K562 (cell line): ENCODE measurements at regions not wholly inside any gene's neighbourhood (a gene's known extent, or its start where the extent isn't known, plus 50 kb on each side); places are given as distances from the start of the nearest gene placed in this dataset.

Experiments
- BCL6 ChIP-seq: fragments of 250-450 bp; sonication (Bioruptor Pico); IDR thresholded peaks from 2 replicates; pipeline ENCODE4 v1.4.0; 2020
- BDP1 ChIP-seq: IDR thresholded peaks from 3 replicates; pipeline ENCODE4 v1.6.1; 2011; ENCODE audit not compliant: insufficient read length, insufficient read depth
- CXXC5 ChIP-seq: fragments of 250-450 bp; sonication (Bioruptor Pico); IDR thresholded peaks from 2 replicates; pipeline ENCODE4 v1.8.0; 2022; ENCODE audit warnings: inconsistent platforms, mild to moderate bottlenecking, moderate library complexity
- ELF1 ChIP-seq: fragments of 200-800 bp; sonication (Bioruptor generic); IDR thresholded peaks from 2 replicates; pipeline ENCODE4 v1.6.1; 2016; ENCODE audit warnings: missing genetic modification characterization, missing compliant biosample characterization
- EP400 ChIP-seq: fragments of 450-650 bp; IDR thresholded peaks from 2 replicates; pipeline ENCODE4 v1.6.1; 2017; ENCODE audit warnings: antibody characterized with exemption, mild to moderate bottlenecking, moderate library complexity
- KAT8 ChIP-seq: fragments of 450-650 bp; IDR thresholded peaks from 2 replicates; pipeline ENCODE4 v1.6.1; 2016; ENCODE audit warnings: low read depth, mild to moderate bottlenecking
- MYC ChIP-seq, 2 experiments: fragments of 250-450 bp in 1 of 2; sonication (Bioruptor Pico) in 1 of 2; IDR thresholded peaks; 2 replicates each; pipeline versions ENCODE4 v1.5.1 to v1.6.1; 2012 to 2021; ENCODE audit warnings: low read depth in 2 of 2, borderline replicate concordance in 1 of 2, improper control_type of control experiment in 1 of 2, low read length in 1 of 2, mild to moderate bottlenecking in 1 of 2, moderate library complexity in 1 of 2
- RCOR1 ChIP-seq, 2 experiments: IDR thresholded peaks; 2 replicates each; pipeline ENCODE4 v1.6.1; 2012; ENCODE audit warnings: low read depth in 2 of 2, low read length in 2 of 2, borderline replicate concordance in 1 of 2, improper control_type of control experiment in 1 of 2
- SIN3A ChIP-seq, 2 experiments: fragments of 150-350 bp in 1 of 2; IDR thresholded peaks; 2 replicates each; pipeline ENCODE4 v1.6.1; 2011 to 2016; ENCODE audit warnings: borderline replicate concordance in 2 of 2, low read depth in 2 of 2, low read length in 2 of 2, mild to moderate bottlenecking in 2 of 2, moderate library complexity in 2 of 2; ENCODE audit not compliant: control insufficient read depth in 1 of 2
- SIX5 ChIP-seq, 2 experiments: IDR thresholded peaks; 2 replicates each; pipeline ENCODE4 v1.6.1; 2011; ENCODE audit warnings: low read length in 2 of 2, borderline replicate concordance in 1 of 2, low read depth in 1 of 2, mild to moderate bottlenecking in 1 of 2, moderate library complexity in 1 of 2; ENCODE audit not compliant: insufficient read depth in 1 of 2
- SMARCA4 ChIP-seq: fragments of 450-650 bp; IDR thresholded peaks from 2 replicates; pipeline ENCODE4 v1.6.1; 2016
- SMARCA5 ChIP-seq: fragments of 450-650 bp; IDR thresholded peaks from 2 replicates; pipeline ENCODE4 v1.6.1; 2016
- SRSF3 ChIP-seq: fragments of 200-400 bp; formaldehyde crosslinking; IDR thresholded peaks from 2 replicates; pipeline ENCODE4 v1.6.1; 2016; ENCODE audit warnings: mild to moderate bottlenecking, low read length, moderate library complexity; ENCODE audit not compliant: insufficient read depth
- ZNF146 ChIP-seq: IDR thresholded peaks from one replicate; pipeline ENCODE4 v1.6.1; 2018; ENCODE audit warnings: missing compliant biosample characterization; ENCODE audit not compliant: unreplicated experiment
- ZNF24 ChIP-seq: fragments of 450-650 bp; IDR thresholded peaks from 2 replicates; pipeline ENCODE4 v1.6.1; 2016
- TF ChIP-seq, protein P1 (sequence below): fragments of 250-450 bp; sonication (Bioruptor Pico); IDR thresholded peaks from 2 replicates; pipeline ENCODE4 v1.6.1; 2021; ENCODE audit warnings: mild to moderate bottlenecking

DNA sequence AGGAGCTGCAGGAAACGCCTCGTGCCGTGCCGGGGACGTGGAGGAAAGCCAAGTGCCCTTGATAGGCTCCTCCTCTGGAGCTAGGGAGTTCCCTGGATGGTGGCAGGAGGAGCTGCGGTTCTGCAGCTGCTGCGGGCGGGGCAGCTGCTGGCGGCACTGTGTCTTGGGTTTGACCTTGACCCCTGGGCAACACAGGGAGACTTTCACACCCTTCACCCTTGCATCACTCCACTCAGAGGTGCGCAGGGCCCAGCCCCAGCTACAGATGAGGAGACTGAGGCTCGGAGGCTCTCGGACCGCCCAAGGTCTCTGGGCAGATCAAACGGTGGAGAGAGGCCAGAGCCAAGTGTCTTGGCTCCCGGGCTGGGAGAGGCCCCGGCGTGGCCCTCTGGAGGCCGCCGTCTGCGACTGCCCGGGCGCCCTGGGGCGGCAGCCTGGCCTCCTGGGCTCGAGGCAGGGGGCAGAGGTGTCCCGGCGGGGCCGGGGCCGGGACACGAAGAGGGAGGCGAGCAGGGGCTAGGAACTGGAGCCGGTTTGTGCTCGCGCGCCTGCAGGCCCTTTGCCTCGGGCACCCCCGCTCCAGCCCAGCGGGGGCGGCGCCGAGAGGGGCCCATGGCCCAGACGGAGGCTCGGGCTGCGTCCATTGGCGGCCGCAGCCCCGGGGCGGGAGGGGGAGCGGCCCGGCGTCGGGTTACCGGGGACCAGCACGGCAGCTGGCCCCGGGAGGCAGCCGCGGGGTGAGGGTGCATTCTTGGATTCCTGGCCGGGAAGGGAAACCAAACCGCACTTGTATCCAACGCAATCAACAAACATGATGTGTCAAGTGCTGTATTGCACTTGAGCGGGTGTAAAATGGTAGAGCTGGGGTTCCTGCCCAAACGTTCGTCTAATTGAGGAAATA is 129.6 kb upstream of the SLC1A4 start (continued):
- TF ChIP-seq SIX5 (IDR thresholded peaks at IDR 0.05; ENCODE audit: borderline replicate concordance in 1 of 2, insufficient read depth in 1 of 2, low read depth in 1 of 2, low read length in 2 of 2) (no peak), KAT8 (no peak), BDP1 (no peak), RCOR1 (IDR thresholded peaks at IDR 0.05; ENCODE audit: borderline replicate concordance in 1 of 2, low read depth in 2 of 2, low read length in 2 of 2) (peak in 1 of 2 experiments; percentile 23; a peak in 1 of 4 replicates), SMARCA5 (no peak), CXXC5 (CRISPR knock-in tag) (peak; percentile 59), ZNF146 (CRISPR knock-in tag) (no peak), ZNF24 (no peak), MYC (IDR thresholded peaks at IDR 0.05; ENCODE audit: low read depth, low read length) (peak; percentile 4; the same call in 1 of the 2 replicates), MYC (CRISPR knock-in tag; IDR thresholded peaks at IDR 0.05; ENCODE audit: borderline replicate concordance, low read depth) (no peak), BCL6 (CRISPR knock-in tag) (no peak), ELF1 (tag) (no peak), SMARCA4 (peak; percentile 21; the same call in 1 of the 2 replicates), SRSF3 (no peak), EP400 (no peak), SIN3A (IDR thresholded peaks at IDR 0.05; ENCODE audit: borderline replicate concordance in 2 of 2, control insufficient read depth in 1 of 2, low read depth in 2 of 2, low read length in 2 of 2) (no peak)
- TF ChIP-seq, protein P1, sequence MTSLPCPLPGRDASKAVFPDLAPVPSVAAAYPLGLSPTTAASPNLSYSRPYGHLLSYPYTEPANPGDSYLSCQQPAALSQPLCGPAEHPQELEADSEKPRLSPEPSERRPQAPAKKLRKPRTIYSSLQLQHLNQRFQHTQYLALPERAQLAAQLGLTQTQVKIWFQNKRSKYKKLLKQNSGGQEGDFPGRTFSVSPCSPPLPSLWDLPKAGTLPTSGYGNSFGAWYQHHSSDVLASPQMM (CRISPR knock-in tag) = no peak
